Heart left ventricle (tissue), 16 donors: ENCODE measurements at regions not wholly inside any gene's neighbourhood (a gene's known extent, or its start where the extent isn't known, plus 50 kb on each side); places are given as distances from the start of the nearest gene placed in this dataset.

Experiments used
- ATAC-seq, 4 donors: fragments of 200-7000 bp; cut with Tn5 transposase; one replicate each; pipeline ENCODE4 v1.9.1; 2020 to 2022; ENCODE audit warnings: moderate library complexity in 4 of 4, mild to moderate bottlenecking in 3 of 4, moderate number of reproducible peaks in 1 of 4
- DNase-seq, 5 donors: peaks; one replicate each; pipeline ENCODE4 v3.0.0-alpha.2; 2020
- H3K27ac ChIP-seq, 12 donors: fragments of 200-600 bp; sonication (generic) in 4 of 12; one replicate each; pipeline versions ENCODE4 v1.5.0 to v1.8.0; 2016 to 2022; ENCODE audit warnings: mild to moderate bottlenecking in 2 of 12
- H3K27me3 ChIP-seq, 9 donors: fragments of 200-600 bp; sonication (generic) in 2 of 9; one replicate each; pipeline versions ENCODE4 v1.5.1 to v1.8.0; 2016 to 2022; ENCODE audit warnings: mild to moderate bottlenecking in 3 of 9
- H3K36me3 ChIP-seq, 9 donors: fragments of 200-600 bp; sonication (generic) in 2 of 9; one replicate each; pipeline versions ENCODE4 v1.5.0 to v1.8.0; 2018 to 2022; ENCODE audit warnings: mild to moderate bottlenecking in 2 of 9
- H3K4me1 ChIP-seq, 12 donors: fragments of 200-600 bp; sonication (generic) in 4 of 12; one replicate each; pipeline versions ENCODE4 v1.5.0 to v1.8.0; 2016 to 2022; ENCODE audit warnings: mild to moderate bottlenecking in 3 of 12
- H3K4me3 ChIP-seq, 12 donors: fragments of 200-600 bp; sonication (generic) in 4 of 12; one replicate each; pipeline versions ENCODE4 v1.5.0 to v1.8.0; 2017 to 2022; ENCODE audit warnings: mild to moderate bottlenecking in 9 of 12, moderate library complexity in 4 of 12
- H3K9me3 ChIP-seq, 12 donors: fragments of 200-600 bp; sonication (generic) in 4 of 12; one replicate each; pipeline versions ENCODE4 v1.5.0 to v1.8.0; 2016 to 2022; ENCODE audit warnings: mild to moderate bottlenecking in 1 of 12
- POLR2A ChIP-seq, 2 donors: fragments of 450-650 bp; IDR thresholded peaks; one replicate each; pipeline ENCODE4 v1.6.1; 2017; ENCODE audit warnings: antibody characterized with exemption in 2 of 2, mild to moderate bottlenecking in 2 of 2, moderate library complexity in 2 of 2
- WGBS, 4 donors: extraction: QIAGEN DNeasy Blood & Tissue Kit in 2 of 4; methylation state at CpG; one replicate each; pipeline versions ENCODE4 v1.1.5 to v1.1.7; 2013 to 2018; 5-methylcytosine and 5-hydroxymethylcytosine counted together
- intact Hi-C, 10 donors: fragments of 100-400 bp; cut with DNase I; formaldehyde crosslinking; loops; one replicate each; pipeline versions ENCODE4 v1.11.1 to v1.14.2; 2022
- TF ChIP-seq, protein P1 (sequence below), 12 donors: fragments of 200-600 bp; sonication (generic) in 4 of 12; IDR thresholded peaks; one replicate each; pipeline versions ENCODE4 v1.5.0 to v1.8.0; 2018 to 2022; ENCODE audit warnings: antibody characterized with exemption in 12 of 12, mild to moderate bottlenecking in 5 of 12
- donor health status: ischemic (EF 13 %, LVEDD 7.1; RV severe dilation, severe dysfunction).
- donor health status: healthy with polysubstance abuse.
- donor health status: DM: no; HTN: yes; CAD: no.
- donor health status: DM: no; HTN: no; CAD: no.
- donor health status: ischemic (EF 25% LVEDD 6.9; RV normal size, moderate dysfunction).
- donor health status: ischemic (EF 25% LVEDD 5.7; RV mildly dilated, moderate dysfunction).
- donor health status: healthy.
- donor health status: DM: yes; HTN: yes; CAD: no.
- donor health status: ischemic (EF 35%, LVEDD 5.7; RV mildly dilated, moderate dysfunction).
- donor health status: nonischemic (EF 11% LVEDD 7.7; RV severe dilation, severe dysfunction).
- donor health status: DM: yes; HTN: yes; CAD: no.
- donor health status: PGD.
- donor health status: ischemic (EF 29% LVEDD 5.4; RV normal size, mild dysfunction).
- donor health status: nonischemic (EF 23%, LVEDD 6.1; RV moderate dilation, normal function).

DNA sequence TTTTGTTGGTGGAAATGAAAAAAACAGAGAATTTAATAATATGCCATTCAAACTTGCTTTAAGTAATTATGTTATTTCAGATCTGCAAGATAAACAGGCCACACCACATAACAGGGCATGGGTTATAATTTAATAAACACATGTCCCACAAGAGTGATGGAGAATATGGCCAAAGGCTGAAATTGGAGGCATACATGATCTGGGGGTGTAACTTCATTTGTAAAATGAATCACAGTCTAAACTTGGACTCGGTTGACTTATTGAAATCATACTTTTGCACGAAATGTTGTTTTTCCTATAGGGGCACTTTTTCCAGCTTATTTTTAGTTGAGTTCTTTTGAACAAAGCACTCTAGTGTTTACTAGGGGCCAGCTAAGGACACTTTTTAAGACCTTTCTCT is 151.6 kb downstream of the TMEM26 start:
- DNase-seq (no peak), ATAC-seq (no peak)
- WGBS, 4 donors = 68 to 83% (median 76%) methylated on average over 2 of the region's 2 CpGs
- no peaks in the 10 kb centered on the region for H3K36me3 ChIP-seq
- H3K4me3 ChIP-seq = no peak overlapping the region
- peaks cover 0 to 20% (median 0%) of the 10 kb centered on the region in 12 donors for H3K9me3 ChIP-seq
- no peak overlapping the region for H3K27ac ChIP-seq
- no peaks in the 10 kb centered on the region for H3K4me1 ChIP-seq
- H3K27me3 ChIP-seq = no peaks in the 10 kb centered on the region
- TF ChIP-seq, protein P1, sequence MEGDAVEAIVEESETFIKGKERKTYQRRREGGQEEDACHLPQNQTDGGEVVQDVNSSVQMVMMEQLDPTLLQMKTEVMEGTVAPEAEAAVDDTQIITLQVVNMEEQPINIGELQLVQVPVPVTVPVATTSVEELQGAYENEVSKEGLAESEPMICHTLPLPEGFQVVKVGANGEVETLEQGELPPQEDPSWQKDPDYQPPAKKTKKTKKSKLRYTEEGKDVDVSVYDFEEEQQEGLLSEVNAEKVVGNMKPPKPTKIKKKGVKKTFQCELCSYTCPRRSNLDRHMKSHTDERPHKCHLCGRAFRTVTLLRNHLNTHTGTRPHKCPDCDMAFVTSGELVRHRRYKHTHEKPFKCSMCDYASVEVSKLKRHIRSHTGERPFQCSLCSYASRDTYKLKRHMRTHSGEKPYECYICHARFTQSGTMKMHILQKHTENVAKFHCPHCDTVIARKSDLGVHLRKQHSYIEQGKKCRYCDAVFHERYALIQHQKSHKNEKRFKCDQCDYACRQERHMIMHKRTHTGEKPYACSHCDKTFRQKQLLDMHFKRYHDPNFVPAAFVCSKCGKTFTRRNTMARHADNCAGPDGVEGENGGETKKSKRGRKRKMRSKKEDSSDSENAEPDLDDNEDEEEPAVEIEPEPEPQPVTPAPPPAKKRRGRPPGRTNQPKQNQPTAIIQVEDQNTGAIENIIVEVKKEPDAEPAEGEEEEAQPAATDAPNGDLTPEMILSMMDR (IDR thresholded peaks at IDR 0.05) = no peak
- no peak for TF ChIP-seq POLR2A (IDR thresholded peaks at IDR 0.05)
- intact Hi-C loops = no loop called here

DNA sequence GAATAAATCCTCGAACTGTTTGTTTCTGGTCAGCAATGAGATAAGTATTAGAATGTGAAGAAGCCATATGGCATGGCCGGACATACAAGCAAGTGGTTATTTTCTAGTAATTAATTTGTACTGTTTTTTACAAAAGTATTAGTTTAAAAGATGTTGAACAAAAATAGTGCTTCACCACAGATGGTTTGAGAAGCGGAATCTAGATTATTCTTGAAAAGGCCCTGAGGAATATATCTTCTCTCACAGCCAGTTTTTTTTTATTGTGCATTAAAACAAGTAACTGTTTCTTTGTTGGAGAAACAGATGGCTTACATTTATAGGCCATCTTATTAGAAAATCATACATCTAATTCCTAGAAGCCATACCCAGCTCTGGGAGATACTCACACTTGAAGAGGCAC is 153.3 kb downstream of the TMEM26 start:
- intact Hi-C loops = no loop called here
- Histone ChIP-seq H3K9me3 (peaks cover 0 to 20% (median 0%) of the 10 kb centered on the region in 12 donors), H3K4me3 (no peak overlapping the region), H3K4me1 (no peaks in the 10 kb centered on the region), H3K27ac (no peak overlapping the region), H3K36me3 (no peaks in the 10 kb centered on the region), H3K27me3 (no peaks in the 10 kb centered on the region)
- ATAC-seq (no peak), DNase-seq (no peak)
- TF ChIP-seq, protein P1 (IDR thresholded peaks at IDR 0.05) = no peak
- TF ChIP-seq POLR2A (IDR thresholded peaks at IDR 0.05) = no peak
- 68 to 84% (median 79%) methylated on average over 3 of the region's 3 CpGs for WGBS, 4 donors

DNA sequence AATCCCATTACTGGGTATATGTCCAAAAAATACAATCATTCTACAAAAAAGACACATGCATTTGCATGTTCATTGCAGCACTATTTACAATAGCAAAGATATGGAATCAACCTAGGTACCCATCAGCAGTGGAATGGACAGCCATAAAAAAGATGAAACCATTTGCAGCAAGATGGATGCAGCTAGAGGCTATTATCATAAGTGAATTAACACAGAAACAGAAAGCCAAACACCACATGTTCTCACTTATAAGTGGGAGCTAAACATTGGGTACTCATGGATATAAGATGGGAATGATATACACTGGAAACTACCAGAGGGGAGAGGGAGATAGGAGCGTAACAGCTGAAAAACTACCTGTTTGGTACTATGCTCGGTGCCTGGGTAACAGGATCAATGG is 154.0 kb downstream of the TMEM26 start:
- DNase-seq = no peak
- no peaks in the 10 kb centered on the region for H3K27me3 ChIP-seq
- no peak for ATAC-seq
- TF ChIP-seq, protein P1 (IDR thresholded peaks at IDR 0.05) = no peak
- no peak for TF ChIP-seq POLR2A (IDR thresholded peaks at IDR 0.05)
- no peaks in the 10 kb centered on the region for H3K36me3 ChIP-seq
- H3K4me1 ChIP-seq = no peaks in the 10 kb centered on the region
- WGBS, 4 donors = 93 to 96% (median 95%) methylated on average over 2 of the region's 2 CpGs
- no peak overlapping the region for H3K4me3 ChIP-seq
- intact Hi-C loops = no loop called here
- peaks cover 0 to 20% (median 0%) of the 10 kb centered on the region in 12 donors for H3K9me3 ChIP-seq
- H3K27ac ChIP-seq = no peak overlapping the region

DNA sequence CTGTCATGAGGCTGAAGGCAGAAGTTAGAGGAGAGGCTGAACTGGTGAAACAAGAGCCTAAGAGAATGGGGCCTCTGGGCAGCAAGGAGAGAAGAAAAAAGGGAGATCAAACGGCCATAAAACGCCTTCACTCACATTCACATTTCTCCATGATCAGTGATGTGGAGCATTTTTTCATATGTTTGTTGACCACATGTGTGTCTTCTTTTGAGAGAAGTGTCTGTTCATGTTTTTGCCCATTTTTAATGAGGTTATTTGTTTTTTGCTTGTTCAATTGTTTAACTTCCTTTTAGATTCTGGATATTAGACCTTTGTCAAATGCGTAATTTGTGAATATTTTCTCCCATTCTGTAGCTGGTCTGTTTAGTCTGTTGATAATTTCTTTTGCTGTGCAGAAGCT is 155.0 kb downstream of the TMEM26 start:
- WGBS, 4 donors = 77 to 85% (median 83%) methylated on average over 3 of the region's 3 CpGs
- intact Hi-C loops = no loop called here
- Histone ChIP-seq H3K4me1 (no peaks in the 10 kb centered on the region), H3K9me3 (peaks cover 0 to 20% (median 0%) of the 10 kb centered on the region in 12 donors), H3K4me3 (no peak overlapping the region), H3K27me3 (no peaks in the 10 kb centered on the region), H3K36me3 (no peaks in the 10 kb centered on the region), H3K27ac (no peak overlapping the region)
- DNase-seq = no peak
- no peak for ATAC-seq
- TF ChIP-seq, protein P1 (IDR thresholded peaks at IDR 0.05) = no peak
- TF ChIP-seq POLR2A (IDR thresholded peaks at IDR 0.05) = no peak
